ENCODE measurements at regions not wholly inside any gene's neighbourhood (a gene's known extent, or its start where the extent isn't known, plus 50 kb on each side); places are given as distances from the start of the nearest gene placed in this dataset.

DNA sequence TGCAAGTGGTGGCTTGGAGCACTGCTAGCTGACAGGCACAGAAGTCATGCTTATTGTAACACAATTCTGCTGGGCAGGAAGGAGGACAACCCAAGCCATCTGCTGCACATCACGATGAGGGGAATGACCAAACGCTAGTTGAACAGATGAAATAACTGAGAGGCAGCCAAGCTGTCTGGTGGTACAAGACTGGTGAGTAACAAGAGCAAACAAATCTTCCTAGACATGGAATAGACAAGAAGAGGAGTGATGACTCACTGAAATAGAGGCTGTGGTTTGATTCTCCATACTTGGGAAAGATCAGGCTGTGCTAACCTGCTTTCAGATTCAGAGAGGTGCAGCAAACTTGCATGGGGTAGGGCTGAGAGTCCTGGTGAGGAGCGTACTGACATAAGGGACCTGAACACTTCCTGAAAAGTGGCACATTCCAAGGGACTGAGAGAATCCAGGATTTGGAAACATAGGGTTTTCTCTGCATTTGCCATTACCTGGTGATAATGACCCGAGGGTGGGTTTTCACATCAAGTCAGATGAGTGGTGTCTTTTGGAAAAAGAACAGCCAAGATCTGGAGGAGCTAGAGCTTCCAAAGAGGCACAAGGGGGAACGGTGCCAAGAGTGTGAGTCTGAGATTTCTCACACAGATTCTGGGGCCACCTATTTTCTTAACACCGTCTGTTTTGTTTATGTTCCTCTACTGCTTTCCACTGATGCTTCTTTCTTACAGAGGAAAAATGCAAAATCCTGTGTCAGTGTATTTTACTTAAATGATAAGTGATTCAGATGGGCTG is 60.0 kb downstream of the PRL start:
- TF ChIP-seq, protein P1, sequence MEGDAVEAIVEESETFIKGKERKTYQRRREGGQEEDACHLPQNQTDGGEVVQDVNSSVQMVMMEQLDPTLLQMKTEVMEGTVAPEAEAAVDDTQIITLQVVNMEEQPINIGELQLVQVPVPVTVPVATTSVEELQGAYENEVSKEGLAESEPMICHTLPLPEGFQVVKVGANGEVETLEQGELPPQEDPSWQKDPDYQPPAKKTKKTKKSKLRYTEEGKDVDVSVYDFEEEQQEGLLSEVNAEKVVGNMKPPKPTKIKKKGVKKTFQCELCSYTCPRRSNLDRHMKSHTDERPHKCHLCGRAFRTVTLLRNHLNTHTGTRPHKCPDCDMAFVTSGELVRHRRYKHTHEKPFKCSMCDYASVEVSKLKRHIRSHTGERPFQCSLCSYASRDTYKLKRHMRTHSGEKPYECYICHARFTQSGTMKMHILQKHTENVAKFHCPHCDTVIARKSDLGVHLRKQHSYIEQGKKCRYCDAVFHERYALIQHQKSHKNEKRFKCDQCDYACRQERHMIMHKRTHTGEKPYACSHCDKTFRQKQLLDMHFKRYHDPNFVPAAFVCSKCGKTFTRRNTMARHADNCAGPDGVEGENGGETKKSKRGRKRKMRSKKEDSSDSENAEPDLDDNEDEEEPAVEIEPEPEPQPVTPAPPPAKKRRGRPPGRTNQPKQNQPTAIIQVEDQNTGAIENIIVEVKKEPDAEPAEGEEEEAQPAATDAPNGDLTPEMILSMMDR (IDR thresholded peaks at IDR 0.05; ENCODE audit: extremely low read depth, missing control alignments) = no peak
- no peak for DNase-seq (ENCODE audit: low spot score)
